Left kidney (tissue), 1 donor: ENCODE measurements at regions not wholly inside any gene's neighbourhood (a gene's known extent, or its start where the extent isn't known, plus 50 kb on each side); places are given as distances from the start of the nearest gene placed in this dataset.
"Not testable (repeated sequence)": the region's sequence is repeated elsewhere in the genome, so short reads cannot be mapped to it uniquely, and the experiment has no call there.

Source experiments
- DNase-seq: peaks from one replicate; pipeline ENCODE4 v3.0.0-alpha.2; 2013

- DNase-seq, result not testable (repeated sequence)
These were observed 330.7 kb upstream of the PLGLB1 start for GRCh38 chr2:87352178-87352934.

- not testable (repeated sequence) for DNase-seq
These were observed 331.8 kb upstream of the PLGLB1 start for GRCh38 chr2:87353408-87353807.

DNA sequence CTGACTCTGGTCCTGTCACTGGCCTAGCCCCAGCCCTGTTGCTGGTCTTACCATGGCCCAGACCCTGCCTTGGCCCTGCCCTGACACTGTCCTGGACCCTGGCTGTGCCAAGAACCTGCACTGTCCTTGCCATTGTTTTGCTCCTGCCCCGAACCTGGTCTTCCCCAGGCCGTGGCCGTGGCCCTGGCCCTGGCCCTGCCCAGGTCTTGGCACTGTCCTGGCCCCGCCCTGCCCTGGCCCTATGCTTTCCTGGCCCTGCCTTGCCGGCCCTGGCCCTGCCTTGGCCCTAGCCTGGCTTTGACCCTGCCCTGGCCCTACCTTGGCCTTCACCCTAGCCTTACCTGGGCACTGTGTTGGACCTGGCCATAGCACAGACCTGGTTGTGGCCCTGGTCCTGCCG lies 332.5 kb upstream of the PLGLB1 start:
- not testable (repeated sequence) for DNase-seq

GRCh38 chr2:87360250-87360649 lies 338.6 kb upstream of the PLGLB1 start:
- not testable (repeated sequence) for DNase-seq

DNA sequence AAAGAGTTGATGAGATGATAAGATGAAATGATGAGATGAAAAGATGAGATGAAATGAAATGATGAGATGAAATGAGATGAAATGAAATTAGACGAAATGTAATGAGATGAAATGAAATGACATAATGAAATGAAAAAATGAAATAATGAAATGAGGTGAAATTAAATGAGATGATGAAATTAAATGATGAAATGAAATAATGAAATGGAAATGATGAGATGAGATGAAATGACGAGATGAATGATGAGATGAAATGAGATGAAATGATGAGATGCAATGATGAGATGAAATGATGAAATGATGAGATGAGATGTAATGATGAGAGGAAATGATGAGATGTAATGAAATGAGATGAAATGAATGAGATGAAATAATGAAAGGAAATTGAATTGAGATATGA lies 339.3 kb upstream of the PLGLB1 start:
- DNase-seq, result not testable (repeated sequence)

- not testable (repeated sequence) for DNase-seq
These were observed 340.2 kb upstream of the PLGLB1 start for GRCh38 chr2:87361805-87362204.

- not testable (repeated sequence) for DNase-seq
These were observed 342.7 kb upstream of the PLGLB1 start for GRCh38 chr2:87364379-87364778.

DNA sequence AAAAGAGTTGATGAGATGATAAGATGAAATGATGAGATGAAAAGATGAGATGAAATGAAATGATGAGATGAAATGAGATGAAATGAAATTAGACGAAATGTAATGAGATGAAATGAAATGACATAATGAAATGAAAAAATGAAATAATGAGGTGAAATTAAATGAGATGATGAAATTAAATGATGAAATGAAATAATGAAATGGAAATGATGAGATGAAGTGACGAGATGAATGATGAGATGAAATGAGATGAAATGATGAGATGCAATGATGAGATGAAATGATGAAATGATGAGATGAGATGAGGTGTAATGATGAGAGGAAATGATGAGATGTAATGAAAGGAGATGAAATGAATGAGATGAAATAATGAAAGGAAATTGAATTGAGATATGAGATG lies 343.4 kb upstream of the PLGLB1 start:
- not testable (repeated sequence) for DNase-seq

DNA sequence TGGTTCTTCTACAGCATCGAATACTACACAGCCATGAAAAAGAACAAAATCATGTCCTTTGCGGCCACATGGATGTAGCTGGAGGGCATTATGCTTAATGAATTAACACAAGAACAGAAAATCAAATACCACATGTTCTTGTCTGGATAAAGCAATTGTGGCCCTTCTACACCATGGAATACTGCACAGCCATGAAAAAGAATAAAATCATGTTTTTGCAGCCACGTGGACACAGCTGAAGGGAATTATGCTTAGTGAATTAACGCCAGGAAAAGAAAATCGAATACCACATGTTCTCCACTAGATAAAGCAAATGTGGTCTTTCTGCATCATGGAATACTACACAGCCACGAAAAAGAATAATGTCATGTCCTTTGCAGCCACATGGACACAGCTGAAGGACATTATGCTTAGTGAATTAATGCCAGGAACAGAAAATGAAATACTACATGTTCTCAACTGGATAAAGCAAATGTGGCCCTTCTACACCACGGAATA lies 361.8 kb upstream of the PLGLB2 start:
- not testable (repeated sequence) for DNase-seq

DNA sequence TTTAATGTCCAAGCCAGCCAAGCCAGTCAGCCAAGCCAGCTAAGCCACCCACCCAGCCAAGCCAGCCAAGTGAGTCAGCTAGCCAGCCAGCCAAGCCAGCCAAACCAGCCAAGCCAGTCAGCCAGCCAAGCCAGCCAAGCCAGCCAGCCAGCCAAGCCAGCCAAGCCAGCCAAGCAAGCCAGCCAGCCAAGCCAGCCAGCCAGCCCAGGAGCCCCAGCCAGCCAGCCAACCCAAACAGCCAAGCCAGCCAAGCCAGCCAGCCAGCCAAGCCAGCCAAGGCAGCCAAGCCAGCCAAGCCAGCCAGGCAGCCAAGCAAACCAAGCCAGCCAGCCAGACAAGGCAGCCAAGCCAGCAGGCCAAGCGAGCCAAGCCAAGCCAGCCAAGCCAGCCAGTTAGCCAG lies 352.1 kb upstream of the PLGLB2 start:
- DNase-seq, result not testable (repeated sequence)

DNA sequence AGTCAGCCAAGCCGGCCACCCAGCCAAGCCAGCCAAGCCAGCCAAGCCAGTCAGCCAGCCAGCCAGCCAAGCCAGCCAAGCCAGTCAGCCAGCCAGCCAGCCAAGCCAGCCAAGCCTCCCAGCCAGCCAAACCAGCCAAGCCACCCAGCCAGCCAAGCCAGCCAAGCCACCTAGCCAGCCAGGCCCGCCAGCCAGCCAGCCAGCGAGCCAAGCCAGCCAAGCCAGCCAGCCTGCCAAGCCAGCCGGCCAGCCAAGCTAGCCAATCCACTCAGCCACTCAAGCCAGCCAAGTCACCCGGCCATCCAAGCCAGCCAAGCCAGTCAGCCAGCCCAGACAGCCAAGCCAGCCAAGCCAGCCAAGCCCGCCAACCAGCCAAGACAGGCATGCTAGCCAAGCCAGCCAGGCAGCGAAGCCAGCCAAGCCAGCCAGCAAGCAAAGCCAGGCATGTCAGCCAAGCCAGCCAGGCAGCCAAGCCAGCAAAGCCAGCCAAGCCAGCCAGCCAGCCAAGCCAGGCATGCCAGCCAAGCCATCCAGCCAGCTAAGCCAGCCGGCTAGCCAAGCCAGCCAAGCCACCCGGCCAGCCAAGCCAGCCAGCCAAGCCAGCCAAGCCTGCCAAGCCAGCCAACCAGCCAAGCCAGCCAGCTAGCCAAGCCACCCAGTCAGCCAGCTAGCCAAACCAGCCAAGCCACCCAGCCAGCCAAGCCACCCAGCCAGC lies 351.2 kb upstream of the PLGLB2 start:
- DNase-seq, result not testable (repeated sequence)

DNA sequence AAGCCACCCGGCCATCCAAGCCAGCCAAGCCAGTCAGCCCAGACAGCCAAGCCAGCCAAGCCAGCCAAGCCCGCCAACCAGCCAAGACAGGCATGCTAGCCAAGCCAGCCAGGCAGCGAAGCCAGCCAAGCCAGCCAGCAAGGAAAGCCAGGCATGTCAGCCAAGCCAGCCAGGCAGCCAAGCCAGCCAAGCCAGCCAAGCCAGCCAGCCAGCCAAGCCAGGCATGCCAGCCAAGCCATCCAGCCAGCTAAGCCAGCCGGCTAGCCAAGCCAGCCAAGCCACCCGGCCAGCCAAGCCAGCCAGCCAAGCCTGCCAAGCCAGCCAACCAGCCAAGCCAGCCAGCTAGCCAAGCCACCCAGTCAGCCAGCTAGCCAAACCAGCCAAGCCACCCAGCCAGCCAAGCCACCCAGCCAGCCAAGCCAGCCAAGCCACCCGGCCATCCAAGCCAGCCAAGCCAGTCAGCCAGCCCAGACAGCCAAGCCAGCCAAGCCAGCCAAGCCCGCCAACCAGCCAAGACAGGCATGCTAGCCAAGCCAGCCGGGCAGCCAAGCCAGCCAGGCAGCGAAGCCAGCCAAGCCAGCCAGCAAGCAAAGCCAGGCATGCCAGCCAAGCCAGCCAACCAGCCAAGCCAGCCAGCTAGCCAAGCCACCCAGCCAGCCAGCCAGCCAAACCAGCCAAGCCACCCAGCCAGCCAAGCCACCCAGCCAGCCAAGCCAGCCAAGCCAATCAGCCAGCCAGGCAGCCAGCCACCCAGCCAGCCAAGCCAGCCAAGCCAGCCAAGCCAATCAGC lies 350.4 kb upstream of the PLGLB2 start:
- not testable (repeated sequence) for DNase-seq

- DNase-seq, result not testable (repeated sequence)
These were observed 349.2 kb upstream of the PLGLB2 start for GRCh38 chr2:87398567-87399305.

- no peak for DNase-seq
These were observed 346.1 kb upstream of the PLGLB2 start for GRCh38 chr2:87401726-87402345.

- no peak for DNase-seq
These were observed 344.1 kb upstream of the PLGLB2 start for GRCh38 chr2:87403893-87404175.

- not testable (repeated sequence) for DNase-seq
These were observed 343.3 kb upstream of the PLGLB2 start for GRCh38 chr2:87404411-87405255.

GRCh38 chr2:87405531-87406216 lies 342.2 kb upstream of the PLGLB2 start:
- DNase-seq, result not testable (repeated sequence)

- not testable (repeated sequence) for DNase-seq
These were observed 341.3 kb upstream of the PLGLB2 start for GRCh38 chr2:87406406-87407175.

GRCh38 chr2:87409601-87410000 lies 338.3 kb upstream of the PLGLB2 start:
- DNase-seq, result not testable (repeated sequence)
